NCI-H226 (cell line): ENCODE measurements at regions not wholly inside any gene's neighbourhood (a gene's known extent, or its start where the extent isn't known, plus 50 kb on each side); places are given as distances from the start of the nearest gene placed in this dataset.
"Not testable (repeated sequence)": the region's sequence is repeated elsewhere in the genome, so short reads cannot be mapped to it uniquely, and the experiment has no call there.

Experiments
- DNase-seq: peaks from one replicate; pipeline ENCODE4 v3.0.0-alpha.2; 2015

DNA sequence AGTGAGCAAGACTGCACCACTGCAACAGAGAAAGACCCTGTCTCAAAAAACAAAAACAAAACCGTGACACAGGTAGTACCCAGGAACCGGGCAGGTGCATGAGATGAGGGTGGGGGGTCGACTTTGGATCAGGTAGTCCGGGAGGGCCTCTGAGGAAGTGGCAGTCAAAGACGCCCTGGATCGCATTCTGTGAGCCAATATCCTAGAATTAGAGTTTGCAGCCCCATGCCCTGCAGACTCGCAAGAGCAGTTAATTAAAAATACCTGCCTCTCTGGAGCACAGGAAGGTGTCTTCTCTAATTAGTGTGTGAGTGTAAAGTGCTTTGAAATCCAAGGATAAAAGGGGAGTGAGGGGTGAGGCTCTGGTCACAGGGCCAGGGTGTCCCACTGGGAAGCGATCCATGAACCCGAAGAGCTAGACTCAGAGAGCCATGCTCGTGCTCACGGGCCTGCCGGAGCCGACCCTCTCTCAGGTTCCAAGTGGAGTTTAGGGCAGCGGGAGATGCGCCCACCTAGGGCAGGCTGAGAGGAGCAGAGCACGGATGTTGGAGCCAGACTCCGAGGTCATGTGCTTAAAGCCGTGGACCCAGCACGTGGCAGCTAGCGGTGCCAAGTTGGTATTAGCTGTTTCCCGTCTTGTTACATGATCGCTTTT, 74.7 kb upstream of the PTPN1 start:
- no peak for DNase-seq

GRCh38 chr20:50436052-50436656, 74.0 kb upstream of the PTPN1 start:
- no peak for DNase-seq

DNA sequence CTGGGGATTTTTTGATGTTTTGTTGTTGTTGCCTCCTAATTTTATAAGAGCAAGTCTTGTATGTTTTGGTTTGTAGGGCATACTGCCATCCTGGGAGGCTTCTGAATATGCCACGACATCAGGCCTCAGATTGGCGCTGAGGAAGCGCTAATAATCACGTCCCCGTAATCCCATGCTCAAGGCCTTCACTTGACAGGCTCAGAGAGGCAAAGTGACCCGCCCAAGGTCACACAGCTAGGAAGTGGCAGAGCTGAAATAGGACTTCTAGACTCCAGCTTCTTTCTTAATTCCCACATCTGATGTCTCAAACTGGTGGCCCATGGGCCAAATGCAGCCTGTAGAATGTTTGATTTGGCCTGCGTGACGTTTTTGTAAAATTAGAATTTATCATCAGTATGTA, 73.5 kb upstream of the PTPN1 start:
- no peak for DNase-seq

DNA sequence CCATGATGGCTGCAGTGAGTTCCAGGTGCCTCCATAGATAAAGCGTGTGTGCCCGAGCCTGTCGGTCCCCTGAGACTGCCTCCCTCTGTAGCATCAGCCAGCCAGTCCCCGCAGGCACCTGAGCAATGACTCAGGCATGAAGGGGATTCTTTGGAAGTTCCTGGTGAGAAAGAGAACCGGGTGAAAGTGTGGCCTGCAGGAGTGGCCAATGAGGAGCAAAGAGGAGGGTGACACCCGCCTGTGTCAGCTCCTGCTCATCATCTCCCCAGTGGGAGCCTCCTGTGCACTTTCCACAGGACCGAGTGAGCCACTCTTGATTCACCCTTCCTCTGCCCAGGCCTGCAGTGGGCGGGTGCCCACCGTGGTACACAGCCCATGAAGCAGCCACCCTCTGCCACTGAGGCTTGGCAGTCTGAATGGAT, 71.2 kb upstream of the PTPN1 start:
- peak; percentile 86 for DNase-seq

DNA sequence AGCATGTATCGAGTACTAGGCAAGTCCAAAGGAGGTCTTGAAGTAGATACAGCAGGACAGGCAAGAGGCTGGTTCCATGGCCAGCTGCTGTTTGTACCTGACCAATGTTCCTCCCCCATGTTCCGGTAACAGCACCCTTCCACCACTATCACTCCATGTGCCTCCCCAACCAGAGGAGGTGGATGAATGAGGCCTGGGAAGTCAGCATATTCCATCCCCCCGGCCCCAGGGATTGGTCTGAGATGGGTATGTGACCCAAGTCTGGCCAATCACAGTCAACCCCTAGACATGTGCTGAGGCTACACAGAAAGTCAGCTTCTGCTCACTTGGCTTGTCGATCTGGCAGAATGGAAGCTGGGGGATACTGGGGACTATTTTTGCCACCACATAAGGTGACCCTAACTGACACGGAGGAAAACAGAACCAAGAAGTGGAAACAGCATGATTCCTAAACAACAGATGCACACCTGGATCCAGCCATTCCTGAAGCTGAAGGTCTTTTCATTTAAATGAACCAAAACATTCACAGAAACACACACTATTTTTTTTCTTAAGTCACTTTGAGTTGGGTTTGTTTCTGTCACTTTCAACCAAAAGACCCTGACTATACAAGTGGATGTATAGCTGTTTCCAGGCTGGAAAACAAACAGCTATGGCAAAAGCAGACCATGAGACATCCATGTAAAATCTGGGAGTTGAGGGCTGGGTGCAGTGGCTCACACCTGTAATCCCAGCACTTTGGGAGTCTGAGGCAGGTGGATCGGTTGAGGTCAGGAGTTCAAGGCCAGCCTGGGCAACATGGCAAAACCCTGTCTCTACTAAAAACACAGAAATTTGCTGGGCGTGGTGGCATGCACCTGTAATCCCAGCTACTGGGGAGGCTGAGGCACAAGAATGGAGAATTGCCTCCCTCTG, 70.4 kb upstream of the PTPN1 start:
- peak; percentile 58 for DNase-seq

GRCh38 chr20:50442512-50442911, 67.7 kb upstream of the PTPN1 start:
- no peak for DNase-seq

- DNase-seq: no peak
These were observed 64.6 kb upstream of the PTPN1 start for GRCh38 chr20:50445354-50446151.

DNA sequence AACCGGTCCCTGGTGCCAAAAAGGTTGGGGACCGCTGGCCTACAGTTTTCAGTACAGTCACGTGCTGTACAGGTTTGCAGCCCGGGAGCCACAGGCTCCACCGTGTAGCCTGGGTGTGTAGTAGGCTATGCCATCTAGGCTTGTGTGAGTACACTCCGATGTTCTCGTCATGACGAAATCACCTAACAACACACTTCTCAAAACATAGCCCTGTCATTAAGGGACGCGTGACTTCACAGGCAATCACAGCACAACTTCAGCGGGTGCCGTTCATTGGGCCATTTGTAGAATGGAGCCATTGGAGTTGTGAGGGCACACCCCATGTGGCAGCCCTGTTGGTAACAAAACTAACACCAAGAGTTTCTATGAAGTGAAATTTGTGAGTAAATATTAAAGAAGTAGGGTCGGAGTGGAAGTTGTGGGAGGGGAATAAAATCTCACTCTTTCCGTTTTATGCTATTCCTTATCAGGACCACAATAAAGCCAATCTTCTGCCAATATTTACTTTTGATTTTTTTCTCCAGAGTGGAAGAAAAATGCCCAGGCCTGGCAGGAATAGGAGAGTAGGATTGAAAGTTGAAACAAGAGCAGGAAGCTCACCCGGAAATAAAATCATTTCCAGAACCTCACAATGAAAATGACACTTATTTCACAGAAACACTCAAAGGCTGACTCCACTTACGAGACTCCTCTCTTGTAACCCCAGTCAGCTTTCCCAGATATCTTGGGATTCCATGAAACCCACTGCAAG, 63.7 kb upstream of the PTPN1 start:
- no peak for DNase-seq

GRCh38 chr20:50447102-50447804, 62.9 kb upstream of the PTPN1 start:
- no peak for DNase-seq

DNA sequence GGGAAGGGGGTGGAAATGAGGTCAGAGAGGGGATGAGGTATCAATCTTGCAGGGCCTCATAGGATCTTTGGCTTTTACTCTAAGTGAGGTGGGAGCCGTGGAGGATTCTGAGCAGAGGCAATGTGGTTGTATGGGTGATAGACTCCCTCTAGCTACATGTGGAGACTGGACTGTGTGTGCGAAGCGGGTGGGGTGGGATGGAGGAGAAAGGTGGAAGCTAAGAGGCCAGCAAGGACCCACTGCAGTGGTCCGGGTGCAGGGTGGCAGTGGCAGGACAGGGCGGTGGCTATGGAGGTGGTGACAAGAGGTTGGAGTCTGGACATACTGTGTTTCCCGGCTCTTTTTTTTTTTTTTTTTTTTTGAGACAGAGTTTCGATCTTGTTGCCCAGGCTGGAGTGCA, 62.4 kb upstream of the PTPN1 start:
- no peak for DNase-seq

- DNase-seq: peak; percentile 92
These were observed 61.4 kb upstream of the PTPN1 start for GRCh38 chr20:50448625-50449403.

- DNase-seq: no peak
These were observed 60.3 kb upstream of the PTPN1 start for GRCh38 chr20:50449738-50450492.

- DNase-seq: no peak
These were observed 59.7 kb upstream of the PTPN1 start for GRCh38 chr20:50450493-50450826.

DNA sequence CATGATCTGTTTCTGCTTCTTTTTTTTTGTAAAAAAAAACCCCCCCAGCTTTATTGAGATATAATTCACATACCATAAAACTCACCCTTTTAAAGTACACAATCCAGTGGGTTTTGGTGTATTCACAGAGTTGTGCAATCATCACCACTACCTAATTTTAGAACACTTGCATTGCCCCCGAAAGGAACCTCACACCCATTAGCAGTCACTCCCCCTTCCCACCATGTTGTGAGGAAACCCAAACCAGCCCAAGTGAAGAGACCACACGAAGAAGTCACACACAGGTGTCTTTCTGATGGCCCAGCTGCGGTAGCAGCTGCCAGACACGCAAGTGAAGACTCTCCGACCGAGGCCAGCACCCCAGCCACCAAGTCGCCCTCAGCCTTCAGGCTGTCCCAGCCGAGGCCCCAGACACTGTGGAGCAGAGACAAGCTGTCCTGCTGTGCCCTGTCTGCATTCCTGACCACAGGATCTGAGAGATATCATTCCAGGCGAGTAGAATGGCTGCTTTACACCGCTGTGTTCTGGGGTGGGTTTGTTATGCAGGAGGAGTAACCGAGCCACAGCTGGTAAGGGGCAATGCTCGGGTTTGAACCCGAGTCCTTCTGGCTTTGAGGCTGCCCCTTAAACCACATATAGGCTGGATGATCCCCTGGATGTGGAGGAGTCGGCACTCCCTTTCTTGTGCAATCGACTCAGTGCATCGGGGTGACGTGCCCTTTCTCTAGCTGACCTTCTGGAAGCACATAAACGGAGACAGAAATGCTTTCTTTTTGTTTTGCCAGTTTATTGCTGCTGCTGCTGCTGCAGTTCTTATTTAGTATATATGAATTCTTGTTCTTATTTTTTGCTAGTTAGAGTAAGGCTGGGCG, 59.1 kb upstream of the PTPN1 start:
- peak; percentile 67 for DNase-seq

DNA sequence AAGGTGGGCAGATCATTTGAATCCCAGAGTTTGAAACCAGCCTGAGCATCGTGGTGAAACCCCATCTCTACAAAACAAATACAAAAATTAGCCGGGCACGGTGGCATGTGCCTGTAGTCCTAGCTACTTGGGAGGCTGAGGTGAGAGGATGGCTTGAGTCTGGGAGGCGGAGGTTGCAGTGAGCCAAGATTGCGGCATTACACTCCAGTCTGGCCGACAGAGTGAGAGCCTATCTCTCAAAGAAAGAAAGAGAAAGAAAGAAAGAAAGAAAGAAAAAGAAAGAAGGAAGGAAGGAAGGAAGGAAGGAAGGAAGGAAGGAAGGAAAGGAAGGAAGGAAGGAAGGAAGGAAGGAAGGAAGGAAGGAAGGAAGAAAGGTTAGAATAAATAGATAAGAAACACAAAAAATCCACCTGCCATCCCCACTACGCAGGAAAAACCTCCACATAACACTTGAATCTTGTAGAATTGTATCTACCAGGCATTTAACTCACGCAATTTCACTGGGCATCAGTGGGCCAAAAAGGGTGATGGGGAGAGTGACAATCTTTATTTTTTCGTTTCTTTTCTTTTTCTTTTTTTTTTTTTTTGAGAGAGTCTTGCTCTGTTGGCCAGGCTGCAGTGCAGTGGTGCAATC, 58.3 kb upstream of the PTPN1 start:
- DNase-seq: not testable (repeated sequence)

DNA sequence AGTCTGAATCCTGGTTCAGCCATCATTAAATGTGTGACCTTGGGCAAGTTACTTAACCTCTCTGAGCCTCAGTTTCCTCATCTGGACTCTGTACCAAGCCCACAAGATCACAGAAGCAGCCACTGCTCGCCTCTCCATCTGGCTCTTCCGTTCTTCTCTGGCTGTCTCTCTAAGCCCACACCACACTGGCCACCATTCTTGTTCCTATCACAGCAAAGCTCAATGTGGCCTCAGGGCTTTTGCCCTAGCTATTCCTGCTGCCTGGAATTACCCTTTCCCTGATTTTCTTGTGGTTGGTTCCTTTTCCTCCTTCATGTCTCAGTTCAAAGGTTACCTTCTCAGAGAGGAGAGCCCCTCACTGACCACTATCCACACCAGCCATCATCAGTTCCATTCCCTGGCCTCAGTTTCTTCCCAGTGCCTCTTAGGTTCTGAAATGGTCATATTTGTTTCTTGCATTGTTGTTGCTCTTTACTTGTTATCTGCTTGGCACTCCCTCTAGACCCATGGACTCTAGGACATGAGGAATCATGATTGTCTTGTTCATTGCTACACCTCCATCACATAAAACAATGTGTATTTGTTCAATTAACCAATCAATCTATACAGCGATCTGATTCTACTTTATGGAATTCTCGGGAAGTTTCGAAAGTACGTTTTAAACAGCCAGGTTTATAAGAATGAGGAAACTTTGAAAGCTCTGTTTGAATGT, 56.5 kb upstream of the PTPN1 start:
- DNase-seq: no peak

DNA sequence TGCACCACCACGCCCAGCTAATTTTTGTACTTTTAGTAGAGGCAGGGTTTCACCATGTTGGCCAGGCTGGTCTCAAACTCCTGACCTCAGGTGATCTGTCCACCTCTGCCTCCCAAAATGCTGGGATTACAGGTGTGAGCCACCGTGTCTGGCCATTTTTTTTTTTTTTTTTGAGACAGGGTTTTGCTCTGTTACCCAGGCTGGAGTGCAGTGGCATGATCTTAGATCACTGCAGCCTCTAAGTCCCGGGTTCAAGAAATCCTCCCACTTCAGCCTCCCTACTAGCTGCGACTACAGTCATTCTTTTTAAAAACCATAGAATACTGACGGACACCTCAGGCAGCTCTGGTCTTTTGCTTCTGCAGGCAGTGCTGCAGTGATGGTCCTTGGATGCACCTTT, 54.9 kb upstream of the PTPN1 start:
- DNase-seq: not testable (repeated sequence)
